ENCODE measurements at regions not wholly inside any gene's neighbourhood (a gene's known extent, or its start where the extent isn't known, plus 50 kb on each side); places are given as distances from the start of the nearest gene placed in this dataset.
"Not testable (repeated sequence)": the region's sequence is repeated elsewhere in the genome, so short reads cannot be mapped to it uniquely, and the experiment has no call there.

GRCh38 chr3:3696345-3696744 is 102.9 kb upstream of the LRRN1 start:
- in situ Hi-C loops (cut with HindIII; ENCODE audit: low pct_unique_long_range_greater_than_20kb, low sequenced_read_pairs) = no loop called here
- DNase-seq (ENCODE audit: low read depth, low spot score) = no peak

- in situ Hi-C loops (cut with HindIII; ENCODE audit: low pct_unique_long_range_greater_than_20kb, low sequenced_read_pairs) = no loop called here
- DNase-seq (ENCODE audit: low read depth, low spot score) = no peak
Measured at GRCh38 chr3:3693593-3693992, 105.6 kb upstream of the LRRN1 start.

DNA sequence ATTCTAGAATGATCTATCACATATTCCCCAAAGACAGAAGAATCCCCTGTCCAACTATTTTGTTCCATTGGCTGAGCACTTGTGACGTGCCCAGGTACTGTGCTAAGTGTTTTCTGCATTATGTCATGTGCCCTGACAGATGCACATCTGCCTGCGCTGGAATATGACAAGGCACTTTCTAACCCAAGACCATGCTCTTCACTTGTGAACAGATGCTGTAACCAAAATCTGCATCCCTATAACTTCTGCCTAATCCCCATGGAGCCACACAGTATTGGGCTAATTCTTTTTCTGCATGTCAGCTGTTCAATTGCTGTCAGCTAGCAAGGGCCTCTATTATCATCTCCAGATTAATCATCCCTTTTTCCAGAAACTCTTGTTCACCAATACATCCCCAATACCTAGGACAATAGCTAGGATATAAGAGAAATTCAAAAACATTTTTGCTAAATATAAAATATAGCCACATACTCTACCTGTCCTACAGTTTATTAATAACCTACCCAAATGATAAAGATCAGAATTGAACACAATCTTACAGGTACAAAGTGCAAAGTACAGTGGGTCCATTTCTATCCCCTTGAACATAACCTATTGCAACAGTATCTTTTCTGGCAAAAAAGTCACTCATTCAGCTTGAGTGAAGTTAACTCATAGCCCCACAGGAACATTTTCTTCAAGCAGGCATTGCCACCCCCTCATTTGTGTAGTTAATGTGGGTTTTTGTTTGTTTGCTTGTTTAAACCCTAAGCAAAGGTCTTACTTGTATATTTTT is 109.4 kb upstream of the LRRN1 start:
- in situ Hi-C loops (cut with HindIII; ENCODE audit: low pct_unique_long_range_greater_than_20kb, low sequenced_read_pairs) = no loop called here
- no peak for DNase-seq (ENCODE audit: low read depth, low spot score)

GRCh38 chr3:3686907-3687648 is 112.2 kb upstream of the LRRN1 start:
- no peak for DNase-seq (ENCODE audit: low read depth, low spot score)

DNA sequence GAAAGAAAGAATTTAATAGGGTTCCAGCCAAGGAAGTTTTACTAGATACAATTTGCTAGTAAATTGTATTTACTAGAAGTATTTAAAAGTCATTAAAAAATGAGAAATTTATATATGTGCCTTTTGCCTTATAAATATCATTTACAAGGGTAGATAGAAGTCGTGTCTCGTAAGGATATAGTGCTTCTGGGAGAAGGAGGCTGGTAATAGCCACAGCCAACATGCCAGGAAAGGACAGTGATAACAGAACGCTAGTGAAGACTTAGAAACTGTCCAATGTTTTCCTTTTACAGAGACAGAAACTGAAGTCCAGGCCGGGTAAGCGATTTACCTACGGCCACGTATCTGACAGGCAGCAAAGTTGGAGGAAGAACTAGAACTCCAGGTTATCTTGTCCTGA is 113.5 kb upstream of the LRRN1 start:
- no peak for DNase-seq (ENCODE audit: low read depth, low spot score)
- in situ Hi-C loops (cut with HindIII; ENCODE audit: low pct_unique_long_range_greater_than_20kb, low sequenced_read_pairs) = no loop called here

More at GRCh38 chr3:3686907-3687648, 112.2 kb upstream of the LRRN1 start:
- in situ Hi-C loops (cut with HindIII; ENCODE audit: low pct_unique_long_range_greater_than_20kb, low sequenced_read_pairs) = no loop called here

GRCh38 chr3:3683261-3683660 is 116.0 kb upstream of the LRRN1 start:
- in situ Hi-C loops (cut with HindIII; ENCODE audit: low pct_unique_long_range_greater_than_20kb, low sequenced_read_pairs) = no loop called here
- DNase-seq (ENCODE audit: low read depth, low spot score) = no peak

- in situ Hi-C loops (cut with HindIII; ENCODE audit: low pct_unique_long_range_greater_than_20kb, low sequenced_read_pairs) = no loop called here
- no peak for DNase-seq (ENCODE audit: low read depth, low spot score)
Measured at GRCh38 chr3:3675801-3676200, 123.4 kb upstream of the LRRN1 start.

GRCh38 chr3:3675186-3675585 is 124.0 kb upstream of the LRRN1 start:
- in situ Hi-C loops (cut with HindIII; ENCODE audit: low pct_unique_long_range_greater_than_20kb, low sequenced_read_pairs) = no loop called here
- no peak for DNase-seq (ENCODE audit: low read depth, low spot score)

- in situ Hi-C loops (cut with HindIII; ENCODE audit: low pct_unique_long_range_greater_than_20kb, low sequenced_read_pairs) = no loop called here
- DNase-seq (ENCODE audit: low read depth, low spot score) = no peak
Measured at GRCh38 chr3:3666664-3667063, 132.6 kb upstream of the LRRN1 start.

DNA sequence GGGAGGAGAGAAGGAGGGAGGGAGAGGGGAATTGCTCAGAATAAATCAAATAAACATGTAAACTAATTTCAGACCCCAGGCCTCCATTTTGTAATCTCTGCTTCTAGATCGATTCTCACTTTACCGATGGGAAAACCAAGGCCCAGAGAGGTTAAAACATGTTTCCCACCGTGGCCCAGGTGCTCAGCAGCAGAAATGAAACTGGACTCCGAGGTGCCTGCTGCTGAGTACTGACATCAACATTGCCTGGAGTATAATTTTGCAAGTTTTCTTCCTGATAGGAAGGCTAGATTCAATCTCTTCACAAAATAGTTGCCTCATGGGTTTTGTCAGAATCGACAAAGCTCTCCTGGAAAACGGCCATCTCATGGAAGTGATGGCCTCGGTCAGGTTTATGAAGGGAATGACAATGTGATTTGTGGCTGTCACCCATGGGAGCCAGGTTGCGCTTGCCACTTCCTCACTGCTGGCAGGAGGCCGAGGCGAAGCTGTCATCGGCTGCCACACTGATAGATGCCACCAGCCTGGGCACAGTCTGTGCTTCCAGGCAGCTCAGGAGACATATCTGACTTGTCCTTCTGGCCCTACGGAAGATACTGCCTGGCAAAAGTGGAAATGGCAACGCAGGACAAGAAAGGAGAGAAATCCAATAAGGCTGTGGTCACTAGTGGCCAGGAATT is 133.1 kb upstream of the LRRN1 start:
- in situ Hi-C loops (cut with HindIII; ENCODE audit: low pct_unique_long_range_greater_than_20kb, low sequenced_read_pairs) = no loop called here
- no peak for DNase-seq (ENCODE audit: low read depth, low spot score)

DNA sequence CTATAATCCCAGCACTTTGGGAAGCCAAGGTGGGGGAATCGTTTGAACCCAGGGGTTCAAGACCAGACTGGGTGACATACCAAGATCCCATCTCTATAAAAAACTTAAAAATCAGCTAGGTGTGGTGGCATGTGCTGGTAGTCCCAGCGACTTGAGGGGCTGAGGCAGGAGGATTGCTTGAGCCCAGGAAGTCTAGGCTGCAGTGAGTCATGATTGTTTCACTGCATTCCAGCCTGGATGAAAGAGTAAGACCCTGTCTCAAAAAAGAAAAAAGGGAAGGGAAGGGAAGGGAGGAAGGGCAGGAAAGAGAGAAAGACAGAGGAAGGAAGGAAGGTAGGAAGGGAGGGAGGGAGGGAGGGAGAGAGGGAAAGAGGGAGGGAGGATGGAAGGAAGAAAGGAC is 133.7 kb upstream of the LRRN1 start:
- in situ Hi-C loops (cut with HindIII; ENCODE audit: low pct_unique_long_range_greater_than_20kb, low sequenced_read_pairs) = no loop called here
- no peak for DNase-seq (ENCODE audit: low read depth, low spot score)

- in situ Hi-C loops (cut with HindIII; ENCODE audit: low pct_unique_long_range_greater_than_20kb, low sequenced_read_pairs) = no loop called here
- no peak for DNase-seq (ENCODE audit: low read depth, low spot score)
Measured at GRCh38 chr3:3664935-3665334, 134.3 kb upstream of the LRRN1 start.

DNA sequence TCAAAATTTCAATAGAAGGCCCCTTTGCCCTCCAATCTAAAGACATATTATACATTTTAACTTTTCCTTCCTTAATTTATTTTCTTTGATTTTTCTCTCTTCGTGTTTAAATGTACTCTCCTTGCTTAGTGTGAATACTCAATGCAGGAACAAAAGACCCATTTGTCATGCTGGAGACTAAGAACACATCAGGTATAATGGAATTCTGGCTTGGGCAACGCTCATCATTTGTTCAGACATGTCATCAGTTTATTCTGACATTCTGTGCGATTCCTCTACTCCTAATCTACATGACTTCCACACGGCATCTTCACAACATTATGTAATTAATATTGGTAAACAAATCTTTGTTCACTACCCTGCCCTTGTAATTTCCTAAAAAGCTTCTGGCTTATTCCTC is 136.6 kb upstream of the LRRN1 start:
- no peak for DNase-seq (ENCODE audit: low read depth, low spot score)
- in situ Hi-C loops (cut with HindIII; ENCODE audit: low pct_unique_long_range_greater_than_20kb, low sequenced_read_pairs) = no loop called here

DNA sequence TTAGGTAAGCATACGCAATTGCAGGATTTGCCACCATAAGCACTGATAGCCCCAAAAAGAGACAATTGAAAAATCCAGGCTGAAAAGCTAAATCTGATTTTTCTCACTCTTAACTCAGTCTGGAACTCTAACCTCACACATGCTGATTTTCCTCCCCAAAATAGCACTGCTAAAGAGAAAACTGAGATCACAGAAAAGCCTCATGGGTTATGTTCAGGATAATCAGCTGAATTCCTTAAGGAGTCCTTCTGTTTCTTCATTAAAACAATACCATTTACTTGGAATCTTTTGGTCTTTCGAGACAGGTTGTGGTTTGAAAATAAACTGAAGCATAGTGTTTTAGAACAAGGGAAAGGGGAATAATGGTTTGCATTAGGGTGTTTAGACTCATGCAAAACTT is 144.3 kb upstream of the LRRN1 start:
- in situ Hi-C loops (cut with HindIII; ENCODE audit: low pct_unique_long_range_greater_than_20kb, low sequenced_read_pairs) = no loop called here
- DNase-seq (ENCODE audit: low read depth, low spot score) = no peak

GRCh38 chr3:3648988-3649679 is 150.1 kb upstream of the LRRN1 start:
- in situ Hi-C loops (cut with HindIII; ENCODE audit: low pct_unique_long_range_greater_than_20kb, low sequenced_read_pairs) = no loop called here
- DNase-seq (ENCODE audit: low read depth, low spot score) = no peak

DNA sequence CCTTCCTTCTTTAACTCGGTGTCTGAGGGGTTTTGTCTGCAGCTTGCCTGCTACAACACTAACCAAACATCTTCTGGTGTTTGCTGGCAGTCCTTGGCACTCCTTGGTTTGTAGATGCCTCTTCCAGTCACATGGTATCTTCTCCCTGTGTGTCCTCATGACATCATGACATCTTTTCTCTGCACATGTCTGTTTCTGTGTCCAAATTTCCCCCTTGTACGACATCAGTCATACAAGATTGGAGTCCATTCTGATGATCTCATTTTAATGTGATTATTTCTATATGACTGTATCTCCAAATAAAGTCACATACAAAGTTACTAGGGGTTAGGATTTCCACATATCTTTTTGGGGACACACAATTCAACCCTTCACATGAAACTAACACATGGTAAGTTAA is 152.3 kb upstream of the LRRN1 start:
- in situ Hi-C loops (cut with HindIII; ENCODE audit: low pct_unique_long_range_greater_than_20kb, low sequenced_read_pairs) = no loop called here
- DNase-seq (ENCODE audit: low read depth, low spot score) = no peak

DNA sequence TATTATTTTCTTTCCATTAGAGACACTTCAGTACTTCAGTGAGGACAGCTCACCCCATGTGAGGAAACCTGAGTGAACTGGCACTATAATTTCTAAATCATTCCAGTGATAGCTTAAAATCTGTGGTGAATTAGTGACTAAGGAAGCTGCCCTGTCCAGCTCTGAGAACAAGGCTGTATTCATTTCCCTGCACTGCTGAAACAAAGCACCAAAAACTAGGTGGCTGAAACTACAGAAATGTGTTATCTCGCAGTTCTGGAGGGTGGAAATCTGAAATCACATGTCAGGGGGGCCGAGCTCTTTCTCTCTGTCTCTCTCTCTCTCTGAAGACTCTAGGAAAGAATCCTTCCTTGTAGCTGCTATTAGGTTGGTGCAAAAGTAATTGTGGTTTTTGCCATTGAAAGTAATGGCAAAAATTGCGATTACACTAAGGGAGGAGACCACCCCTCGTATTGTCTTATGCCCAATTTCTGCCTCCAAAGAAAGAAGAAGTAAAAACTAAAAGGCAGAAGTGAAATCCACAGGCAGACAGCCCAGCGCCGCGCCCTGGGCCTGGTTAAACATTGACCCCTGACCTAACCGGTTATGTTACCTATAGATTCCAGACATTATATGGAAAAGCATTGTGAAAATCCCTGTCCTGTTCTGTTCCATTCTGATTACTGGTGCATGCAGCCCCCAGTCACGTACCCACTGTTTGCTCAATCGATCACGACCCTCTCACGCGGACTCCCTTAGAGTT is 153.0 kb upstream of the LRRN1 start:
- DNase-seq (ENCODE audit: low read depth, low spot score) = peak; percentile 2
- in situ Hi-C loops (cut with HindIII; ENCODE audit: low pct_unique_long_range_greater_than_20kb, low sequenced_read_pairs) = not testable (repeated sequence)
